ENCODE measurements at regions not wholly inside any gene's neighbourhood (a gene's known extent, or its start where the extent isn't known, plus 50 kb on each side); places are given as distances from the start of the nearest gene placed in this dataset.

DNA sequence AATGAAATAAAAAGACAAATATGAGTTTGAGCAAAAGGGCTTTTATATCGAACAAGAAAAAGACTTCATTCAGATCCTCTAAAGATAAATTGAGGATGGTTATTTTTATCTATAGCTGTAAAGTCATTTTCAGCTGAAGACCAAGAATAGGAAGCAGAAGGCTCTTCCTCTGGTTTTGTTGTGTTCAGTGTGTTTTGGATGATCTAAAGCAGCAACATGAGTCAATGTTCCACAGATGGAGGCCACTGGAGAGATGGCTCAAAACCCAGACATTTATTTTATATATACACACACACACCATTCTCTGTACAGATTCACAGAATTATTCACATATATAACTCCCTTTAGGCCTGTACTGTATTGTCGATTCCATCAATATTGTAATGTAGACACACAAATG lies 424.3 kb downstream of the MBD2 start:
- TF ChIP-seq, protein P1, sequence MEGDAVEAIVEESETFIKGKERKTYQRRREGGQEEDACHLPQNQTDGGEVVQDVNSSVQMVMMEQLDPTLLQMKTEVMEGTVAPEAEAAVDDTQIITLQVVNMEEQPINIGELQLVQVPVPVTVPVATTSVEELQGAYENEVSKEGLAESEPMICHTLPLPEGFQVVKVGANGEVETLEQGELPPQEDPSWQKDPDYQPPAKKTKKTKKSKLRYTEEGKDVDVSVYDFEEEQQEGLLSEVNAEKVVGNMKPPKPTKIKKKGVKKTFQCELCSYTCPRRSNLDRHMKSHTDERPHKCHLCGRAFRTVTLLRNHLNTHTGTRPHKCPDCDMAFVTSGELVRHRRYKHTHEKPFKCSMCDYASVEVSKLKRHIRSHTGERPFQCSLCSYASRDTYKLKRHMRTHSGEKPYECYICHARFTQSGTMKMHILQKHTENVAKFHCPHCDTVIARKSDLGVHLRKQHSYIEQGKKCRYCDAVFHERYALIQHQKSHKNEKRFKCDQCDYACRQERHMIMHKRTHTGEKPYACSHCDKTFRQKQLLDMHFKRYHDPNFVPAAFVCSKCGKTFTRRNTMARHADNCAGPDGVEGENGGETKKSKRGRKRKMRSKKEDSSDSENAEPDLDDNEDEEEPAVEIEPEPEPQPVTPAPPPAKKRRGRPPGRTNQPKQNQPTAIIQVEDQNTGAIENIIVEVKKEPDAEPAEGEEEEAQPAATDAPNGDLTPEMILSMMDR (conservative IDR thresholded peaks at IDR 0.05; ENCODE audit: low read depth, low read length): no peak
- no peak for TF ChIP-seq USF2 (IDR thresholded peaks at IDR 0.05; ENCODE audit: low read depth, low read length)
- no peak for TF ChIP-seq SMC3 (IDR thresholded peaks at IDR 0.05; ENCODE audit: low read depth, low read length)

Measured in IMR-90 (cell line).